Stomach (tissue), 8 donors: ENCODE measurements at regions not wholly inside any gene's neighbourhood (a gene's known extent, or its start where the extent isn't known, plus 50 kb on each side); places are given as distances from the start of the nearest gene placed in this dataset.
A peak's percentile ranks its signal among the peaks of the same experiment; 100 is the strongest.

Experiments
- DNase-seq, 2 donors: peaks; one replicate each; pipeline versions ENCODE4 v3.0.0 to v3.0.0-alpha.2; 2013 to 2019
- H3K27ac ChIP-seq, 5 donors: fragments of 200-600 bp in 4 of 5; sonication (generic) in 4 of 5; one replicate each; pipeline ENCODE4 v1.5.1; 2013 to 2019; ENCODE audit warnings: mild to moderate bottlenecking in 1 of 5, moderate library complexity in 1 of 5
- H3K27me3 ChIP-seq, 3 donors: fragments of 200-600 bp; sonication (generic); one replicate each; pipeline ENCODE4 v1.5.1; 2017 to 2019; ENCODE audit warnings: mixed run types in 1 of 3
- H3K36me3 ChIP-seq, 4 donors: fragments of 200-600 bp; sonication (generic); 1 replicate in 3 of 4; 2 replicates in 1 of 4; pipeline ENCODE4 v1.5.1; 2016 to 2019
- H3K4me1 ChIP-seq, 4 donors: fragments of 200-600 bp; sonication (generic); one replicate each; pipeline ENCODE4 v1.5.1; 2016 to 2019
- H3K4me3 ChIP-seq, 4 donors: fragments of 200-600 bp; sonication (generic) in 3 of 4; one replicate each; pipeline ENCODE4 v1.5.1; 2016 to 2019; ENCODE audit warnings: mild to moderate bottlenecking in 1 of 4
- H3K9me3 ChIP-seq, 4 donors: fragments of 200-600 bp; sonication (generic); one replicate each; pipeline ENCODE4 v1.5.1; 2016 to 2019
- EP300 ChIP-seq: sonication (generic); formaldehyde crosslinking; IDR thresholded peaks from one replicate; pipeline ENCODE4 v1.6.1; 2017; ENCODE audit warnings: antibody characterized with exemption
- POLR2A ChIP-seq, 4 donors: fragments of 450-650 bp; IDR thresholded peaks; one replicate each; pipeline ENCODE4 v1.6.1; 2016; ENCODE audit warnings: antibody characterized with exemption in 4 of 4, control low read depth in 2 of 4, mild to moderate bottlenecking in 1 of 4, moderate library complexity in 1 of 4
- POLR2AphosphoS5 ChIP-seq, 3 donors: sonication (generic); formaldehyde crosslinking; IDR thresholded peaks; one replicate each; pipeline ENCODE4 v1.6.1; 2016; ENCODE audit warnings: antibody characterized with exemption in 3 of 3
- WGBS, 5 donors: extraction: QIAGEN DNeasy Blood & Tissue Kit in 3 of 5; methylation state at CpG; one replicate each; pipeline versions ENCODE4 v1.1.5 to v1.1.7; 2013 to 2018; 5-methylcytosine and 5-hydroxymethylcytosine counted together
- intact Hi-C: fragments of 100-400 bp; cut with DNase I; formaldehyde crosslinking; loops from one replicate; pipeline ENCODE4 v1.15.1; 2023; ENCODE audit warnings: low total_unique reads
- TF ChIP-seq, protein P1 (sequence below), 7 experiments: fragments of 450-650 bp in 4 of 7; fragments of 200-600 bp in 3 of 7; sonication (generic) in 3 of 7; IDR thresholded peaks; one replicate each; pipeline ENCODE4 v1.5.1; 2016 to 2019; ENCODE audit warnings: antibody characterized with exemption in 7 of 7, control low read depth in 2 of 7, mild to moderate bottlenecking in 1 of 7
- donor health status: healthy with polysubstance abuse.
- donor health status: Bipolar disorder and iron deficiency.
- donor health status: healthy.

DNA sequence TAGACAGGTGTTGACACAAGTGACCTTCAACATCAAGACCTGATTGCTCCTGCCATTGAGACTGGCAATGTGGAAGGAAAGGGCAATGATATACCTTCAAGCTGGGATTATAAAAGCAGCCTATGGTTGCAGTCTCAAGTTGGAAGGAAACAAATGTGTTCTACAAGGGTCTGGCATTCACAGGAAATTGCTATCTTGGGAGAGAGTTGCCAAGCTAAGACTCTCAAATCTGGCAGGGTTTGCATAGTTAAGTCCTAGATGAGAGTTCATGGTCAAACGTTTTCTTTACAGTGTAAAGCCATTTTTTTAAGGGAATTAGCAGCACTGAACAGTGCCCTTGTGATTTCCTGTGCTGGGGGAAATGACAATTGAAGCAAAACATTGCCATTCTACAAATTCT, 546.9 kb upstream of the CFAP20DC start:
- intact Hi-C loops, result no loop called here

DNA sequence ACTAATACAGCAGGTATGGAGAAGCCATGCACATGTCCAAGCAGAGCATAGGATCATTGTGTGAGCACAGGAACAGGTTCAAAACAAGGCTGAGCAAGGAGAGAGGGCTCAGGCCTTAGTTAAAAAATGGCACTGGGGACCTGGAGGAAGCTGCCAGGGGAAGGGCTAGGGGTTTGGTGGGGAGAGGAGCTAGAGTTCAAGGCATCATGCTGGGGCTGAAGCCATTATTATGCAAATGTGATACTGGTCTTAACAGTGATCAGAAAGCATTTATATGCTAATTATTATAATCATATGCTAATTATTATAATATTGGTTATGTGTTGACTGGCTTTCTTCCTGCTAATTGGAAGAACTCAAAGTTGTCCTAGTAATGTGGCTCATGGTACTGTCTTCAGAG, 546.0 kb upstream of the CFAP20DC start:
- H3K36me3 ChIP-seq, result no peaks in the 10 kb centered on the region
- no peak for DNase-seq
- no peaks in the 10 kb centered on the region for H3K27me3 ChIP-seq
- no peaks in the 10 kb centered on the region for H3K4me1 ChIP-seq
- TF ChIP-seq POLR2A (IDR thresholded peaks at IDR 0.05), result no peak
- no peak for TF ChIP-seq POLR2AphosphoS5 (IDR thresholded peaks at IDR 0.05)
- TF ChIP-seq, protein P1, sequence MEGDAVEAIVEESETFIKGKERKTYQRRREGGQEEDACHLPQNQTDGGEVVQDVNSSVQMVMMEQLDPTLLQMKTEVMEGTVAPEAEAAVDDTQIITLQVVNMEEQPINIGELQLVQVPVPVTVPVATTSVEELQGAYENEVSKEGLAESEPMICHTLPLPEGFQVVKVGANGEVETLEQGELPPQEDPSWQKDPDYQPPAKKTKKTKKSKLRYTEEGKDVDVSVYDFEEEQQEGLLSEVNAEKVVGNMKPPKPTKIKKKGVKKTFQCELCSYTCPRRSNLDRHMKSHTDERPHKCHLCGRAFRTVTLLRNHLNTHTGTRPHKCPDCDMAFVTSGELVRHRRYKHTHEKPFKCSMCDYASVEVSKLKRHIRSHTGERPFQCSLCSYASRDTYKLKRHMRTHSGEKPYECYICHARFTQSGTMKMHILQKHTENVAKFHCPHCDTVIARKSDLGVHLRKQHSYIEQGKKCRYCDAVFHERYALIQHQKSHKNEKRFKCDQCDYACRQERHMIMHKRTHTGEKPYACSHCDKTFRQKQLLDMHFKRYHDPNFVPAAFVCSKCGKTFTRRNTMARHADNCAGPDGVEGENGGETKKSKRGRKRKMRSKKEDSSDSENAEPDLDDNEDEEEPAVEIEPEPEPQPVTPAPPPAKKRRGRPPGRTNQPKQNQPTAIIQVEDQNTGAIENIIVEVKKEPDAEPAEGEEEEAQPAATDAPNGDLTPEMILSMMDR (IDR thresholded peaks at IDR 0.05), result no peak
- no peak for TF ChIP-seq EP300
- intact Hi-C loops, result no loop called here
- H3K9me3 ChIP-seq, result no peaks in the 10 kb centered on the region
- no peak overlapping the region for H3K4me3 ChIP-seq
- H3K27ac ChIP-seq, result no peak overlapping the region

More for the DNA sequence above, 546.9 kb upstream of the CFAP20DC start:
- Histone ChIP-seq H3K36me3 (no peaks in the 10 kb centered on the region), H3K27me3 (no peaks in the 10 kb centered on the region), H3K4me1 (no peaks in the 10 kb centered on the region), H3K4me3 (no peak overlapping the region), H3K9me3 (no peaks in the 10 kb centered on the region), H3K27ac (no peak overlapping the region)
- DNase-seq, result no peak
- WGBS, 5 donors, result 6 to 32% (median 18%) methylated on average over 1 of the region's 1 CpG
- TF ChIP-seq, protein P1 (IDR thresholded peaks at IDR 0.05), result no peak
- no peak for TF ChIP-seq POLR2A (IDR thresholded peaks at IDR 0.05)
- TF ChIP-seq EP300, result no peak
- no peak for TF ChIP-seq POLR2AphosphoS5 (IDR thresholded peaks at IDR 0.05)

GRCh38 chr3:59593380-59593779, 543.6 kb upstream of the CFAP20DC start:
- H3K27ac ChIP-seq, result no peak overlapping the region
- H3K4me3 ChIP-seq, result no peak overlapping the region
- no peaks in the 10 kb centered on the region for H3K27me3 ChIP-seq
- H3K4me1 ChIP-seq, result no peaks in the 10 kb centered on the region
- TF ChIP-seq POLR2A (IDR thresholded peaks at IDR 0.05) (no peak), EP300 (no peak), POLR2AphosphoS5 (IDR thresholded peaks at IDR 0.05) (no peak)
- TF ChIP-seq, protein P1 (IDR thresholded peaks at IDR 0.05), result no peak
- no peaks in the 10 kb centered on the region for H3K36me3 ChIP-seq
- intact Hi-C loops, result no loop called here
- no peak for DNase-seq
- H3K9me3 ChIP-seq, result no peaks in the 10 kb centered on the region

- WGBS, 5 donors, result 31 to 52% (median 41%) methylated on average over 2 of the region's 2 CpGs
- Histone ChIP-seq H3K4me3 (no peak overlapping the region), H3K36me3 (no peaks in the 10 kb centered on the region), H3K9me3 (peaks cover 0 to 3% (median 0%) of the 10 kb centered on the region in 4 donors), H3K27ac (peak overlapping the region in 2 of 5 donors; percentile 24 to 29), H3K27me3 (no peaks in the 10 kb centered on the region), H3K4me1 (peaks cover 0 to 7% (median 0%) of the 10 kb centered on the region in 4 donors)
- peak in 1 of 2 donors; percentile 60 for DNase-seq
- intact Hi-C loops, result no loop called here
- TF ChIP-seq EP300 (no peak), POLR2AphosphoS5 (IDR thresholded peaks at IDR 0.05) (no peak), POLR2A (IDR thresholded peaks at IDR 0.05) (no peak)
- TF ChIP-seq, protein P1 (IDR thresholded peaks at IDR 0.05), result no peak
Measured at GRCh38 chr3:59580996-59581395, 531.2 kb upstream of the CFAP20DC start.
